ENCODE measurements at regions not wholly inside any gene's neighbourhood (a gene's known extent, or its start where the extent isn't known, plus 50 kb on each side); places are given as distances from the start of the nearest gene placed in this dataset.

DNA sequence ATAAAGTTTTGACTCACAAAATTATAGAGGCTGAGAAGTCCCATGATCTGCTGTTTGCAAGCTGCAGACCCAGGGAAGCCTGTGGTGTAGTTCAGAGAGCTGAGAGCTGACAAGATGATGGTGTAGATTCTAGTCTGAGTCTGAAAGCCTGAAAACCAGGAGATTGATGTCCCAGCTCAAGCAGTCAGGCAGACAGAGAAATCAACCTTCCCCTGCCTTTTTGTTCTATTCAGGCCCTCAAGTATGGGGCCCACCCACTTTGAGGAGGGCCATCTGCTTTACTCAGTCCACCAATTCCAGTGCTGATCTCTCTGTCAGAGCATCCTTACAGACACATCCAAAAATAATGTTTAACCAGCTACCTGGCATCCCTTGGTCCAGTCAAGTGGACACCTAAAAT is 479.6 kb downstream of the STK39 start:
- TF ChIP-seq EP300 (IDR thresholded peaks at IDR 0.05) (no peak), POLR2A (IDR thresholded peaks at IDR 0.05) (no peak), POLR2AphosphoS5 (IDR thresholded peaks at IDR 0.05) (no peak)
- TF ChIP-seq, protein P1, sequence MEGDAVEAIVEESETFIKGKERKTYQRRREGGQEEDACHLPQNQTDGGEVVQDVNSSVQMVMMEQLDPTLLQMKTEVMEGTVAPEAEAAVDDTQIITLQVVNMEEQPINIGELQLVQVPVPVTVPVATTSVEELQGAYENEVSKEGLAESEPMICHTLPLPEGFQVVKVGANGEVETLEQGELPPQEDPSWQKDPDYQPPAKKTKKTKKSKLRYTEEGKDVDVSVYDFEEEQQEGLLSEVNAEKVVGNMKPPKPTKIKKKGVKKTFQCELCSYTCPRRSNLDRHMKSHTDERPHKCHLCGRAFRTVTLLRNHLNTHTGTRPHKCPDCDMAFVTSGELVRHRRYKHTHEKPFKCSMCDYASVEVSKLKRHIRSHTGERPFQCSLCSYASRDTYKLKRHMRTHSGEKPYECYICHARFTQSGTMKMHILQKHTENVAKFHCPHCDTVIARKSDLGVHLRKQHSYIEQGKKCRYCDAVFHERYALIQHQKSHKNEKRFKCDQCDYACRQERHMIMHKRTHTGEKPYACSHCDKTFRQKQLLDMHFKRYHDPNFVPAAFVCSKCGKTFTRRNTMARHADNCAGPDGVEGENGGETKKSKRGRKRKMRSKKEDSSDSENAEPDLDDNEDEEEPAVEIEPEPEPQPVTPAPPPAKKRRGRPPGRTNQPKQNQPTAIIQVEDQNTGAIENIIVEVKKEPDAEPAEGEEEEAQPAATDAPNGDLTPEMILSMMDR (IDR thresholded peaks at IDR 0.05), result no peak
- H3K9me3 ChIP-seq, result peaks cover 0 to 4% (median 0%) of the 10 kb centered on the region in 4 donors
- no peaks in the 10 kb centered on the region for H3K36me3 ChIP-seq
- H3K27me3 ChIP-seq, result no peaks in the 10 kb centered on the region
- no peak for DNase-seq
- H3K4me3 ChIP-seq, result no peak overlapping the region
- H3K27ac ChIP-seq, result no peak overlapping the region
- no peaks in the 10 kb centered on the region for H3K4me1 ChIP-seq
- intact Hi-C loops (cut with DNase I), result no loop called here

DNA sequence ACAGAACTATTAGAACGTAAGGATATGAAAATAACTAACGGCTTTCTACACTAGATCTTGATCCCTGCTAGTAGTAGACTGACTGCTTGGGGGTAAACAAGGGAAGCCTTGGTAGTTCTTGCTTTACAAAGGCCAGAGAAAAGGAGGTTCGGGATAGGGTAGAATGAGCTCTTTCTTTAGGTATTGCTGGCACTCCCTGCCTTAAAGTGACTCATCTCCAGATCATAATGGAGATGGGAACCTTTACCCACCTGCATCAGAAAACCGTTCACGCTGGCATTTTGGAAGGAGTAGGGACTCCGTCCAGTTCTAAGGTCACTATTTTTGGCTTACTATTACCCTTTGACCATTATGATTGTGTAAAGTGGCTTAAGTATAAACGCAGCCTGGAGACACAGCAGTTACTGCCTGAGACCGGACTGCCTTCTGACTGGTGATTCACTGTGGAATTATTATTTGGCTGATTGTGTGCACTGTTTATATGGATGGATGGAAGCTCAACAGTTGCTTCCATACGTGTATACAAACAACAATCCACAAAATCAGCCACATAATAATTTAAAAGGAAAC is 482.5 kb downstream of the STK39 start:
- Histone ChIP-seq H3K27me3 (no peaks in the 10 kb centered on the region), H3K9me3 (peaks cover 0 to 4% (median 0%) of the 10 kb centered on the region in 4 donors), H3K4me1 (no peaks in the 10 kb centered on the region), H3K27ac (no peak overlapping the region), H3K4me3 (no peak overlapping the region), H3K36me3 (no peaks in the 10 kb centered on the region)
- TF ChIP-seq EP300 (IDR thresholded peaks at IDR 0.05), result no peak
- intact Hi-C loops (cut with DNase I), result no loop called here
- no peak for DNase-seq
- WGBS, 2 donors, result 91% methylated on average over 9 of the region's 9 CpGs

DNA sequence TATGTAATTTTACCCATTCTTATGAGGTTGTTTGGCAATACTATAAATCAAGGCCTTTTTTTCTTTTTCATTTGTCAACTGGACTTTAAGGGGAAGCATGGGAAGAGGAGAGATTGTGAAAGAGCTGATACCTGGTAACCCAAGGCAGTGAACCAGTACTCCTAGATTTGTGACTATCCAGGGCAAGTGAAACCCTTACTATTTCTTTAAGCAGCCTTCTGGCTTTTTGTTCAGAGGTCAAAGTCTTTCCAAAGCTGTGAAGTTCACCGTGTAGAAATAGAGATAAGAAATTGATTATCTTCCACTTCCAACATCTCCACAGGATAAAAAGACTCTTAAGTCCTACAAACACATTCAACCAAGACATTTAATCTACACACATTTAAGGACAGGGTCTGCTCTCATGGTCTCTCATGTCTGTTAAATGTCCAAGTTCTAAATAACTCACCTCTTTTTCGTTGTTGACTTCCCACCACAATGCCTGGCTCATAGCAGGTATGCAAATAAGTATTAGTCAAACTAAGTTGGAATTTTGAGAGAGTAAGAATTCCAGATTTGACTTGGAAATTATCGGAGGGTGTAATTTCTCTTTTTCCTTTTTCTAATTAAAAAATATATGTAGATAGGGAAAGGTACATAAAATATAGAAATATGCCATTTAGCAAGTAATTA is 485.8 kb downstream of the STK39 start:
- intact Hi-C loops (cut with DNase I), result no loop called here
- 55 to 69% methylated on average over 3 of the region's 3 CpGs for WGBS, 2 donors
- TF ChIP-seq EP300 (IDR thresholded peaks at IDR 0.05), result no peak
- TF ChIP-seq POLR2AphosphoS5 (IDR thresholded peaks at IDR 0.05), result no peak
- TF ChIP-seq POLR2A (IDR thresholded peaks at IDR 0.05), result no peak
- TF ChIP-seq, protein P1 (IDR thresholded peaks at IDR 0.05), result no peak
- H3K27ac ChIP-seq, result no peak overlapping the region
- H3K27me3 ChIP-seq, result no peaks in the 10 kb centered on the region
- H3K9me3 ChIP-seq, result peaks cover 0 to 4% (median 0%) of the 10 kb centered on the region in 4 donors
- H3K36me3 ChIP-seq, result no peaks in the 10 kb centered on the region
- H3K4me1 ChIP-seq, result no peaks in the 10 kb centered on the region
- no peak for DNase-seq
- H3K4me3 ChIP-seq, result no peak overlapping the region

DNA sequence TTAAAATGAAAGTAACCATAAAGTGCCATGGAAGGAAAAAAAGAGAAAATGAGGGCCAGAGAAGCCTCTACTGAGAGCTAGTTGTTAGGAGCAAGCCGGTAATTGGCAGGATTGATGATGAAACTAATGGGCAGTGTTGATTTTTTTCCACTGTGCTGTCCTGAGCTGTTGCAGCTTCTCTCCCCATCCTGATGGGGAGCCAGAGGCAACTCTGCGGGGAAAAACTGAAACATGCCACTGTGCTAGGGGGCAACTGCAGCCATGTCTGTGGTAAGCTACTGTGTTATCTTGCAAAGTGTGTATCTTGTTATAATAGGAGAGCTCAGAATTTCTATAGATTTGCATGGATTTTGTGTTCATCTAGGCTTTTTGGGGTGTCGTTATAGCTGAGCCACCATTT is 487.9 kb downstream of the STK39 start:
- Histone ChIP-seq H3K9me3 (no peaks in the 10 kb centered on the region), H3K4me1 (peaks cover 0 to 4% (median 0%) of the 10 kb centered on the region in 4 donors), H3K36me3 (no peaks in the 10 kb centered on the region), H3K4me3 (no peak overlapping the region), H3K27me3 (no peaks in the 10 kb centered on the region), H3K27ac (no peak overlapping the region)
- TF ChIP-seq POLR2AphosphoS5 (IDR thresholded peaks at IDR 0.05), result no peak
- no peak for TF ChIP-seq EP300 (IDR thresholded peaks at IDR 0.05)
- TF ChIP-seq, protein P1 (IDR thresholded peaks at IDR 0.05), result no peak
- TF ChIP-seq POLR2A (IDR thresholded peaks at IDR 0.05), result no peak
- no peak for DNase-seq
- intact Hi-C loops (cut with DNase I), result no loop called here
- 94 to 99% methylated on average over 3 of the region's 3 CpGs for WGBS, 2 donors

DNA sequence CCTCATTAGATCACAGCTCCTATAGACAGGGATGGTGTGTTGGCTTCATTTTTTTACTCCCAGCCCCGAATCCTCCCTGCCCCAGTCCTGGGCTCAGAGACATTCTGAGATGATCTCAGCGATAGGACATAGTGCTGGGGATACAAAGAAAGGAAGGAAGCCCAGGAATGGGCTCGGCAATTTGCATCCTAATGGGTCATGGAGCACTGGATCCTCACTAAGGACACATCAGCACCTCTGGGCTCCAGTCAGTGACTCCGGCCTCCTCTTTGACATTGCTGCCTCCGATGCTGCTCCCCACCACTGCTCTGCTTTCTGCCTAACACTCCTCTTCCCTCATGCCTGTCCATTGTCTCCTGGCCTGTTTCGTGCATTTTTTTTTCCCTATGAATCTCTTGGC is 489.1 kb downstream of the STK39 start:
- intact Hi-C loops (cut with DNase I), result no loop called here
- TF ChIP-seq, protein P1 (IDR thresholded peaks at IDR 0.05), result no peak
- TF ChIP-seq EP300 (IDR thresholded peaks at IDR 0.05), result no peak
- TF ChIP-seq POLR2A (IDR thresholded peaks at IDR 0.05), result no peak
- no peak for TF ChIP-seq POLR2AphosphoS5 (IDR thresholded peaks at IDR 0.05)
- Histone ChIP-seq H3K36me3 (no peaks in the 10 kb centered on the region), H3K27ac (no peak overlapping the region), H3K4me3 (no peak overlapping the region), H3K4me1 (peaks cover 0 to 4% (median 0%) of the 10 kb centered on the region in 4 donors), H3K9me3 (no peaks in the 10 kb centered on the region), H3K27me3 (no peaks in the 10 kb centered on the region)
- 81 to 94% methylated on average over 6 of the region's 6 CpGs for WGBS, 2 donors
- no peak for DNase-seq
